Activated CD4-positive, alpha-beta T cell treated with anti-CD3 and anti-CD28 coated beads for 36 hours (primary cell): ENCODE measurements at regions not wholly inside any gene's neighbourhood (a gene's known extent, or its start where the extent isn't known, plus 50 kb on each side); places are given as distances from the start of the nearest gene placed in this dataset.

ENCODE experiments used
- ATAC-seq: fragments of 200-7000 bp; cut with Tn5 transposase; one replicate; pipeline ENCODE4 v1.10.0; 2021; ENCODE audit warnings: mild to moderate bottlenecking, moderate library complexity
- CTCF ChIA-PET: fragments of 350-600 bp; sonication (Branson Sonifier 250); formaldehyde crosslinking; loops from one replicate; lab custom pipeline; 2021; ENCODE audit warnings: antibody characterized with exemption; lab: Charles Lee
- POLR2A ChIA-PET: fragments of 350-600 bp; sonication (Branson Sonifier 250); formaldehyde crosslinking; loops from one replicate; lab custom pipeline; 2021; ENCODE audit warnings: antibody characterized with exemption, inconsistent platforms; lab: Charles Lee
- DNase-seq: peaks from one replicate; pipeline ENCODE4 v3.0.0-alpha.2; 2020
- H3K27ac Mint-ChIP-seq: one replicate; pipeline ENCODE4 v1.8.0; 2021; ENCODE audit warnings: mixed read lengths
- H3K27me3 Mint-ChIP-seq: one replicate; pipeline ENCODE4 v1.8.0; 2021; ENCODE audit warnings: mixed read lengths
- H3K36me3 Mint-ChIP-seq: one replicate; pipeline ENCODE4 v1.8.0; 2021; ENCODE audit warnings: low read depth, mixed read lengths
- H3K4me1 Mint-ChIP-seq: one replicate; pipeline ENCODE4 v1.8.0; 2021; ENCODE audit warnings: mixed read lengths
- H3K4me3 Mint-ChIP-seq: one replicate; pipeline ENCODE4 v1.8.0; 2021; ENCODE audit warnings: mild to moderate bottlenecking, moderate library complexity, mixed read lengths
- H3K9me3 Mint-ChIP-seq: one replicate; pipeline ENCODE4 v1.8.0; 2021; ENCODE audit warnings: low read depth, mixed read lengths
- intact Hi-C, 2 experiments: fragments of 100-400 bp; cut with DNase I in 1 of 2; cut with micrococcal nuclease in 1 of 2; formaldehyde crosslinking; loops; one replicate each; pipeline versions ENCODE4 v1.14.2 to v1.15.1; 2022 to 2024; cut with DNase I, micrococcal nuclease

GRCh38 chr2:175872721-175873120, 129.3 kb downstream of the LNPK start:
- CTCF ChIA-PET = no interaction called here
- no peak for ATAC-seq
- POLR2A ChIA-PET = no interaction called here
- Mint-ChIP-seq H3K4me1 (no peaks in the 10 kb centered on the region), H3K4me3 (no peak overlapping the region), H3K9me3 (no peaks in the 10 kb centered on the region), H3K27me3 (peaks cover 11% of the 10 kb centered on the region), H3K36me3 (no peaks in the 10 kb centered on the region), H3K27ac (no peak overlapping the region)
- intact Hi-C loops = no loop called here
- no peak for DNase-seq

DNA sequence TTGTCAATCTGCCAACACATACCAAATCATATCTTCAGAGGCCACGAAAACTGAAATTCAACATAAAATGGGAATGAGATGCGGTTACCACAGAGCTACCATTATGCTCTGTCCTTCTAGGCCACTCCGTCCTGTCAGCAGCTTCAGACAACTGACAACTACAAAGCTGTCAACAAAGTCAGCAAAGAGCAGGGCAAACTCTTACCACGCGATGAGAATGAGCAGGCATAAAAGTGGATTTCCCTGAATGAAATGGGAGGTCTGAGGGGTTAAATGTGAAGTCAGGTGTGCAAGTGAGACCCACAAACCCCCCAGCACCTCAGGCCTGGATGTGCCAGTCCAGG, 130.1 kb downstream of the LNPK start:
- ATAC-seq = no peak
- Mint-ChIP-seq H3K9me3 (no peaks in the 10 kb centered on the region), H3K36me3 (no peaks in the 10 kb centered on the region), H3K27me3 (peaks cover 11% of the 10 kb centered on the region), H3K4me1 (no peaks in the 10 kb centered on the region), H3K4me3 (no peak overlapping the region), H3K27ac (no peak overlapping the region)
- ChIA-PET CTCF (no interaction called here), POLR2A (no interaction called here)
- no peak for DNase-seq
- intact Hi-C loops = no loop called here

GRCh38 chr2:175871331-175872004, 130.6 kb downstream of the LNPK start:
- H3K4me1 Mint-ChIP-seq = no peaks in the 10 kb centered on the region
- H3K9me3 Mint-ChIP-seq = no peaks in the 10 kb centered on the region
- H3K27ac Mint-ChIP-seq = no peak overlapping the region
- POLR2A ChIA-PET = no interaction called here
- no peak for DNase-seq
- intact Hi-C loops = no loop called here
- no peak overlapping the region for H3K4me3 Mint-ChIP-seq
- CTCF ChIA-PET = interaction anchor here (0.6 kb wide), 1 partner anchor 245 kb away, joined by 3 read pairs; no protein-coding TSS in a partner anchor
- peaks cover 11% of the 10 kb centered on the region for H3K27me3 Mint-ChIP-seq
- no peaks in the 10 kb centered on the region for H3K36me3 Mint-ChIP-seq
- no peak for ATAC-seq

- H3K4me1 Mint-ChIP-seq = no peaks in the 10 kb centered on the region
- CTCF ChIA-PET = interaction anchor here (0.7 kb wide), 1 partner anchor 492 kb away, joined by 3 read pairs; no protein-coding TSS in a partner anchor
- intact Hi-C loops = no loop called here
- DNase-seq = no peak
- POLR2A ChIA-PET = no interaction called here
- H3K4me3 Mint-ChIP-seq = no peak overlapping the region
- no peaks in the 10 kb centered on the region for H3K9me3 Mint-ChIP-seq
- peaks cover 12% of the 10 kb centered on the region for H3K27me3 Mint-ChIP-seq
- no peak overlapping the region for H3K27ac Mint-ChIP-seq
- no peak for ATAC-seq
- no peaks in the 10 kb centered on the region for H3K36me3 Mint-ChIP-seq
These were observed 136.4 kb downstream of the LNPK start for GRCh38 chr2:175865716-175866115.

DNA sequence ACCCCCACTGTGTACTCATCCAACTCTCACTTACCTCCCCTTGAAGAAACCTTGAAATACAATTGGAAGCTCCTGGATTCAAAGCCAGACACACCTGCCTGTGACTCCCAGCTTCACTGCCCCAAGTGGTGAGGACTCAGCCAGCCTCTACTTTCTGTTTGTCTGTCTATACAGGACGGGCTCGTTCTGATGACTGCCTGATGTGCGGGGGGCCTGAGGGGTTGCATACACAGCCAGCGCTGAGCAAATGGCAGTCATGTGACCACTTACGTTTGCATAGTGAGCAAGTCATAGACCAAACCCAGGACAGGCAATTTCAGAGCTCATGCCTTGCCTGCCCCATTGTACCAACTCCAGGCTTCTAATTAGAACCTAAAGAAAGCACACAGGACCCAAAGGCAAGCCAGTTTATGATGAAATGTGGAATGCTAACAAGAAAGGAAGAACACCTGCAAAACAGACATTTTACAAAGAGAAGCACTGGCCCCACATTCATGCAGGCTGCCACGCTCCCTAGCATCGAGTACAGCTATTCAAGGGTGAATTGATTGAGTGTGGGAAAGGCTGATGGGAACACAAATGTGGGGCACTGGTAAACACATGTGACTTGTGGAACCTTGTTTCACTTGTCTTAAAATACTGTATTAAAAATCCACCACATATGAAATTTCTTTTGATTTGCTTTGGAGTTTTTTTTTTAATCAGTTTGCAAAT, 137.8 kb downstream of the LNPK start:
- Mint-ChIP-seq H3K27me3 (peaks cover 13% of the 10 kb centered on the region), H3K27ac (no peak overlapping the region), H3K9me3 (no peaks in the 10 kb centered on the region), H3K36me3 (no peaks in the 10 kb centered on the region), H3K4me3 (no peak overlapping the region), H3K4me1 (no peaks in the 10 kb centered on the region)
- intact Hi-C loops = no loop called here
- DNase-seq (no peak), ATAC-seq (no peak)
- CTCF ChIA-PET = no interaction called here
- POLR2A ChIA-PET = no interaction called here

DNA sequence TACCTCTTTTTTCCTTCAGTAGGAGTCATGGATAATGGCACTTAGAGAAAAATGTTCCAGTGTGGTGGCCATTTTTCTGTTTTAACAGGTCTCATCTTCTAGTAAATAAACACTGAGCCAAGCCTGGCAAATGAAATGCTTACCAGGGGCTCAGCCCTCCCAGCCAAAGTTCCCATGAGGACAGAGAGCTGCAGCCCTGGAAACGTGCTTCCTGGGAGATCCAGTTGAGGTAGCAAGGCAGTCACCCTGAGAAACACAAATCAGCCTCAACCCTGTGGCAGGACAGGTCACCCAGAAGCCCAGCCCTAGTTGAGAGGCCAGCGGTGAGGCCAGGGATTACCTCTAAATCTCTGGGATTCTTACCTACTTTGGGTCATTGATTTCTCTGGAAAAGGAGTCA, 140.1 kb downstream of the LNPK start:
- Mint-ChIP-seq H3K27ac (no peak overlapping the region), H3K4me3 (no peak overlapping the region), H3K36me3 (no peaks in the 10 kb centered on the region), H3K4me1 (no peaks in the 10 kb centered on the region), H3K27me3 (peaks cover 11% of the 10 kb centered on the region), H3K9me3 (no peaks in the 10 kb centered on the region)
- no peak for ATAC-seq
- DNase-seq = no peak
- ChIA-PET CTCF (no interaction called here), POLR2A (no interaction called here)
- intact Hi-C loops = no loop called here

DNA sequence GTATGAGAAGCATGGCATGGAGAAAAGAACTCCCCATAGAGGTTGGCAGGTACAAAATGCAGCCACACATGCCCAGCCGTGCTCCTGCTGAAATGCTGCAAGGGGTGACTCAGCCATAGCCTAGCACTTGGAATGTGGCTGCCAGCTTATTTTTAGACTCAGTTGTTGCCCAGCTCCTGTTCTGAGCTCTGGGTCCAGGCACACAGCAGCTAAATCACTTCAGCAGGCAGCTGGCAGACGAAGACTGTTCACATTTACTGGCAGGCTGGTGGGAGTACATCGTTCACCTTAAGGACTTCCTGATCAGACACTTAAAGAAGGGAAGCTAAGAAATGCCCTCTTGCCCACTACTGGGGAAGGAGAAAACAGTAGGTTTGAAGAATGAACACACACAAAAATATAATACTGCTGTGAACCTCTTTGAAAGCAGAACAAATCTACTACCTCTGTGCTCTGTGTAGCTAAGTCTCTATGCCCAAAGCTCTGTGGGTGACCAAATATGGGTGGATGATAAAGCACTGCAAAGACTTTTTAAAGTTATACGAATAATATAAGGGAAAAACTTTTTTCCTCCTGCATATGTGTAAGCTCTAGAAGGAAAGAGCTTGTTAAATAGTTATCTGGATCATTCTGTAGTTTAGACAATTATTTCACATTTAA, 146.1 kb downstream of the LNPK start:
- Mint-ChIP-seq H3K36me3 (no peaks in the 10 kb centered on the region), H3K4me3 (no peak overlapping the region), H3K9me3 (no peaks in the 10 kb centered on the region), H3K27ac (no peak overlapping the region), H3K4me1 (no peaks in the 10 kb centered on the region), H3K27me3 (peaks cover 3% of the 10 kb centered on the region)
- ATAC-seq (no peak), DNase-seq (no peak)
- ChIA-PET CTCF (interaction anchor here (0.6 kb wide), 1 partner anchor 266 kb away, joined by 3 read pairs; no protein-coding TSS in a partner anchor), POLR2A (no interaction called here)
- intact Hi-C loops = no loop called here

DNA sequence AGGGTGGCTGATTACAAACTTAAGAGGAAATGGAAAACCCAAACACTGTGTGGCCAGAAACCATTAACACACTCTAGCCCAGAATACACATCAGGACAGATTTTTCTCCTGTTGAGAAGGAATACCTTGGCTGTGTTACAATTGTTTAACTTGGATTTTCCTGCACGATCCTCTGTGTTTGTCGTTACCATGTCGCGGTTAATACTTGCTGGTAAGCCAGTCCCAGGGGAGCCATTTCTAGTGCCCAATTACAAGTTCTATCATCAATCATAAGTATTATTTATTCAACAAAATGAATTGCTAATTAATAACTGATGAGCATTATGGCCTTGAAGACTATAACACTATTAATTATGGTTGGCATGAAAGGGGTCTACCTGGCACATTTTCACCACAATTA, 146.8 kb downstream of the LNPK start:
- intact Hi-C loops = no loop called here
- H3K36me3 Mint-ChIP-seq = no peaks in the 10 kb centered on the region
- H3K27me3 Mint-ChIP-seq = peaks cover 2% of the 10 kb centered on the region
- no peaks in the 10 kb centered on the region for H3K9me3 Mint-ChIP-seq
- no peak overlapping the region for H3K27ac Mint-ChIP-seq
- no peaks in the 10 kb centered on the region for H3K4me1 Mint-ChIP-seq
- ChIA-PET POLR2A (no interaction called here), CTCF (no interaction called here)
- ATAC-seq = no peak
- no peak for DNase-seq
- H3K4me3 Mint-ChIP-seq = no peak overlapping the region

- Mint-ChIP-seq H3K4me1 (no peaks in the 10 kb centered on the region), H3K4me3 (no peak overlapping the region), H3K9me3 (no peaks in the 10 kb centered on the region), H3K27ac (no peak overlapping the region), H3K27me3 (no peaks in the 10 kb centered on the region), H3K36me3 (no peaks in the 10 kb centered on the region)
- POLR2A ChIA-PET = no interaction called here
- DNase-seq (no peak), ATAC-seq (no peak)
- intact Hi-C loops = no loop called here
- CTCF ChIA-PET = interaction anchor here (1.2 kb wide), 1 partner anchor 243 kb away, joined by 6 read pairs; no protein-coding TSS in a partner anchor
These were observed 147.4 kb downstream of the LNPK start for GRCh38 chr2:175854665-175855064.

GRCh38 chr2:175854129-175854528, 147.9 kb downstream of the LNPK start:
- no peak overlapping the region for H3K4me3 Mint-ChIP-seq
- no peaks in the 10 kb centered on the region for H3K36me3 Mint-ChIP-seq
- DNase-seq (no peak), ATAC-seq (no peak)
- ChIA-PET CTCF (interaction anchor here (1.2 kb wide), 1 partner anchor 244 kb away, joined by 6 read pairs; no protein-coding TSS in a partner anchor), POLR2A (no interaction called here)
- intact Hi-C loops = no loop called here
- peaks cover 1% of the 10 kb centered on the region for H3K27me3 Mint-ChIP-seq
- H3K27ac Mint-ChIP-seq = no peak overlapping the region
- no peaks in the 10 kb centered on the region for H3K9me3 Mint-ChIP-seq
- H3K4me1 Mint-ChIP-seq = no peaks in the 10 kb centered on the region

GRCh38 chr2:175853616-175853890, 148.5 kb downstream of the LNPK start:
- Mint-ChIP-seq H3K9me3 (no peaks in the 10 kb centered on the region), H3K27me3 (peaks cover 2% of the 10 kb centered on the region), H3K27ac (no peak overlapping the region), H3K4me3 (no peak overlapping the region), H3K4me1 (no peaks in the 10 kb centered on the region), H3K36me3 (no peaks in the 10 kb centered on the region)
- ATAC-seq (no peak), DNase-seq (no peak)
- ChIA-PET POLR2A (no interaction called here), CTCF (interaction anchor here (1.2 kb wide), 1 partner anchor 244 kb away, joined by 6 read pairs; no protein-coding TSS in a partner anchor)
- intact Hi-C loops = no loop called here
